ENCODE measurements at regions not wholly inside any gene's neighbourhood (a gene's known extent, or its start where the extent isn't known, plus 50 kb on each side); places are given as distances from the start of the nearest gene placed in this dataset.

GRCh38 chr6:1510239-1510638 is 99.5 kb upstream of the FOXC1 start:
- TF ChIP-seq CTCF (IDR thresholded peaks at IDR 0.05), result no peak
- no peak for TF ChIP-seq POLR2A (IDR thresholded peaks at IDR 0.05)
